HG03460 (cell line): ENCODE measurements at regions not wholly inside any gene's neighbourhood (a gene's known extent, or its start where the extent isn't known, plus 50 kb on each side); places are given as distances from the start of the nearest gene placed in this dataset.

Source experiments
- ATAC-seq: cut with Tn5 transposase; IDR thresholded peaks from one replicate; pipeline ENCODE4 v1.9.1; 2021; ENCODE audit not compliant: unreplicated experiment

DNA sequence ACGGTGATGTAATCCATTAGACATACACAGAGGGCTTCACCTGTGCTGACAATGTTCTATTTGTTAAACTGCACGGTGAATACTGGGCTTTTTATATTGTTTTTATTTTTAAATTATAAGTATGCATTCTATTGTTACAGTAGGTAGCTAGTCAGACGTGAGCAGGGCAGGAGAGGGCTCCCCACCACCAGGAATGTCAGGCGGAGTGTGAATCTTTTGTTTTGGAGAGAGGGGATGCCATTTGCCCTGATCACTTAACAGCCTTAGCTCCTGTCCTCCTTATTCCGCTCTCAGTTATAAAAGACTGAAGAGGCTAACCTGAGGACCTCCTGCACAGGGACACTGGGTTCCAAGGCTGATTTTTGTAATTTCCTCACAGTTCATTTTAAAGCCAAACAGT, 151.6 kb upstream of the TAPT1 start:
- no peak for ATAC-seq

DNA sequence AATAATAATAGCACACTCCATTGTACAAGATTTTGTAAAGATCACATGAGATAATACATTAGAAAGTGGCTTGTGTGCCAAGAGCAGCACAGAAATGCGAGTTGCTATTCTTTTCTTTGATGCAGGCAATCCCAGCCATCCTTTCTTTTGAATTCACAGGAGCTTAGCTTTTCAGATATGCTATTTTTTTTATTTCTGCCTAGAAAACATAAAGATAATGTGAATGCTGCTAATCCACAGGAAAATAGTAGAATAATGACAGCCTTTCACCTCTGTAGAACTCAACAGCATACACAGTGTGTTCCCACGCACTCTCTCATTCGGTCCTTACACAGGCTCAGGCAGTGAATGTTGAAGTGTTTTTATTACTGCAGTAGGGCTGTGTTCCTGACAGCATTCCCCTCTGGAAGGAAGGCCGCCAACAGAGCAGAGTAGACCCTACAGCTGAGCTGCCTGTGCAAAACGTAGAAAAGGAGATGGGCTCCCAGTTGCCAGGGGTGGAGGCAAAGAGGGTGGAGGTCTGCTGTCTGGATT, 138.8 kb upstream of the TAPT1 start:
- ATAC-seq = no peak

DNA sequence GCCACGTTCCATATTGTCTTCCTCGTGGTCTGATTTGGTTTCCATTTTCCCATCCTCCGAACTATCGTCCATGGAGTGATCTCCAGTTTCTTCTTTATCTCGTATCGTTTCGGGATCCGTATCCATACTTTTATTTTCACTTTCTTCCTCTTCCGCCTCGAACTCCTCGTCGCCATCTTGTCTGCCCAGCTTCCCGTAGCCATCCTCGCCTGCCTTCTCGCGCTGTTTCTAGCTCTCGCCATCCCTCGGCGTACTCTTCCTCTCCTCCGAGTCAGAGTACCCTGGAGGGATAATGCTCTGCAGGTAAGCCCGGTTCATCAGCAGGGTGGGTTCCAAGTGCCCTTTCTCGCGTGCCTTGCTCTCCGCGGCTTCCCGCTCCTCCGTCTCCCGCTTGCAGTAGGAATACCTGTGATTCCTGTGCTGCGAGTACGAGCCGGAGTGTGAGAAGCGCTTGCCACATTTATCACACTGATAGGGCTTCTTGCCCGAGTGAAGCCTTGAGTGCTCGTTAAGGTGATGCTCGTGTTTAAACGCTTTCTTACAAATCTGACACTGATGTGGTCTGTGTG, 134.5 kb upstream of the TAPT1 start:
- no peak for ATAC-seq

DNA sequence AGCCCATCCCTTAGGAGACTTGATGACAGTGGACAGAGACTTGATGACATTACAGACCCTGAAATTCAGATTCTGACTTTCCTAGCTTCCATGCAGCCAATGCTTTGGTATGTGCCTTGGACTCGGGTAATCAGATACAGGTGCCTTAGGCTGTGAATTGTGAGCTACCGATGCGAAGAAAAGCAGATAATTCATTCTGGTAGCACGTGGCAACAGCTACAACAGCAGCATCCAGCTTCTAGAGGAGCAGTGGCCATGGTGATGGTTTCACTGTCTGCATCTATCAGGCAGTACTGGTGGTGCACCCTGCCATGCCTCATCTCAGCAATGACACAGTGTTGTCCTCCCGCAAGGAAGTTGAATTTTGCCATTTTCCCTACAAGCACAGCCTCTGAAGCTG, 126.9 kb upstream of the TAPT1 start:
- no peak for ATAC-seq

DNA sequence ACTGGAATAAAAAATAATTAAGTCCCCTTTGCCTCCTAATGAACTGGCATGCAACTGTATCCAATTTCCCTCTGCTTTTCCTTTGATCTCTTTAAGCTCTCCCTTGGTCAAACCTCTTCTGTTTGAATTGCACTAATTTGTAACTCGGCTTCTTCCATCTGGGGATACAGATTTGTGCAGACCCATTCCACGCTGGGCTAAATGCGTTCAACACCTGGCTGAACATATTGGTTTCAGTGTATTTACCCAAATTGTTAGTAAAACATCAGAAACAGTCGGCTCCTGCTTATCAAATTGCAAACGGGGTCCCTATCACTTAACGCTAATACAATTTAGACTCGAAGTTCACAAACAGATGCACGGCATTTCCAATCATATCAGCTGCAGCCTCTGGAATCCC, 124.9 kb upstream of the TAPT1 start:
- ATAC-seq = no peak

DNA sequence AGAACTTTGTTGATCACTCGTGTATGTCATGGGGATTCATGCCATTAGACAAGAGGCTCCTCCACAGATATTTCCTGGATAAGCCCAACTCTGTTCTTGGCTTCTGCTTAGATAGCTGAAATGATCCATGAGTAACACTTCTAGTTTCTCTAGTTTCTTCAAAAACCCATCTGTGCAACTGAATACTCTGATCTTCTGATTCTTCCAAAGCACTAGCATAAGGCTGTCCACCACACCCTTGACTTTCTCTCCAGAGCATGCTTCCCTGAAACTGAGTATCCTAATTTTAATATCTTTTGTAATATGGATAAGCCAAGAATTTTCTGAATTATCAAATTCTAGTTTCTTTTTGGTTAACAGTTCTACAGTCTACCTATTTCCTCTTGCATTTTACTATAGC, 118.6 kb upstream of the TAPT1 start:
- ATAC-seq = no peak

DNA sequence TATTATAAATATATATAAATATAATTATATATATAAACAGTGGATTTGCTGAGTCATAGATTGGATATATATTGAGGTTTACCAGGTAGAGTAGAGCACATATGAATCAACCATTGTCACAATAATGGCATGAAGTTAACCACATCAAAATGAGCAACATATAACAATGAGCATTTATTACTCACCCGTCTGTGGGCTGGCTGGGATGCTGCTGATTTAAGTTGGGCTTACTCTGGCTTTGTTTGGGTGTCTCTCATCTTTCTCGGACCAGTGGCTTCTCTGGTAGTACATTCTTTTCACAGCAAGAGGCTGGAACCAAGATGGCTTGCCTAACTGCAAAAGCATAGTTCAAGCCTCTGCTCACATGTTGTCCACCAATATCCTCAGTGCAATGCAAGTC, 111.7 kb upstream of the TAPT1 start:
- no peak for ATAC-seq

DNA sequence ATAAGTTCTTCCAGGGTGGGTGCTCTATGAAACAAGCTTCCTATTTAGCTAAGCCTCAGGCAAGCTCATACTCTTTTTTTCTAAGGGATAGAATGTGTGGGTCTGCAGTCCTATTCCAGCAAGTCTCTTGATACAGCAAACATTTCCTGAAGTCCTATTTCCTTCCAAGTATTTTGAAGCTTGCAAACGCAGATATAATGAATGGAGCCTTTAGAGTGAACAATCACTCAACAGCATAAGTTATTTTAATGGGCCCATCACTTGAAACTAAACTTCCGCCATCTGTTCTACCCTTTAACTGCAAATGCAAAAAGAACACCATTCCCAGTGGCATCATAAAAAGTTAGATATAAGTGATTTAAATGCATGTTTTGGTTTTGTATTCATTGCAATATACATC, 108.3 kb upstream of the TAPT1 start:
- no peak for ATAC-seq

DNA sequence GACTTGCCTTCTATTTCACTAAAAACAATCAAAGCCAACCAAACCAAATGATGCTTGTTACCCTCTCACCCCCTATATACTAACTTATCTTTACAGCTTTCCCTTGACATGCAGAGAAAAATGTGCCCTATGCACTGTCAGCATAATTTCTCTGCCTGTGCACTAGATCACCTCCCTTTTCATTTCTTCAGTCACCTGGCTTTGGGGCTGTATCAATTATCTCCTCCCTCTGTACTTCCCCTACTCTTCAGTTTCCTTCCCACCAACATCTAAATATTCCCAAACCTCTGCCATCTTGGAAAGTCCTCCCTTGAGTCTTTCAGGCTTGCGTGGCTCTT, 103.5 kb upstream of the TAPT1 start:
- ATAC-seq = no peak

DNA sequence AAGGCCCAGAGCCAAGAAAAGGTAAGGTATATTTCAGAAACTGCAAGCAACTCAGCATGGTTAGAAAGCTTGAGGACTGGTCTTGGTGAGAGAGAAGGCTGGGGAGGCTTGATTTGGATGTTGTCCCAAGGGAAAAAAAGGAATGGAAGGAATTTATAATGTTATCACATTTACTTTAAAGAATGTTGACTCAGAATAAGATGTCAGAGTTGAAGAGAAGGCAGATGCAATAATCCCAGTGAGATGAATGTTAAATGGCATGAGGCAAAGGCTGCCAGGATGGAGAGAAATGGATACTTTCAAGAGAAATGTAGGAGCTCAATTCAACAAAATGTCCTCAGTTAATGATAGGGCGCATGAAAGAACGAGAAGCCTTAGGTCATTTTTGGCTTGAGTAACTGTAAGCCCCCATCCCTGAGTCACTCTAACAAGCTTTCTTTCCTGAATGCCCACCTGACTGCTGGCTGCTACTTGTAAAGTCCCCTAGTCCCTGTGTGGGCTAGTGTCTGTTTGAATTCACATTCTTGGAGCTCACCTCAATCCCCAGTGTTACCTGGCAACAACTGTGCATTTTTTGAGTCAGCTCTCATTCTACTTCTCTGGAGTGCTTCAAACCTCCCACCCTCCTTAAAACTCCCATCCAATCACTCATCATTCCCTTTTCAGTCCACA, 103.0 kb upstream of the TAPT1 start:
- no peak for ATAC-seq

DNA sequence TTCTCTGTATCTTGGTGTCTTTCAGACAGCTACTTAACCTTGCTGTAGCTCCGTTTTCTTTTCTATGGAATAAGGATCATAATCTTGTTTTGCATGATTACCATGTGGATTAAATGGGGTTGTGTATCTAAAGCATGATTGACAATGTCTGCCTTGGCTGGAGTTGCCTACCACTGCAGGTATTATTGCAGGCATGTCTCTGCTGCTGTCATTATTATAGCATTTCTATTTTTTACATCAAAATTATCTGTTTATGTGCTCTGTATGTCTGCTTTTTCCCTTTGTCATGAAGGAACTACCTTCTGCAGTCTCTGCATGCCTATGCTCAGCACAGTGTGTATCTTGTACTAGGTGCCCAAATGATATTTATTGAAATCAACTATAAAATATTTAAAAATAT, 95.9 kb upstream of the TAPT1 start:
- ATAC-seq = no peak

DNA sequence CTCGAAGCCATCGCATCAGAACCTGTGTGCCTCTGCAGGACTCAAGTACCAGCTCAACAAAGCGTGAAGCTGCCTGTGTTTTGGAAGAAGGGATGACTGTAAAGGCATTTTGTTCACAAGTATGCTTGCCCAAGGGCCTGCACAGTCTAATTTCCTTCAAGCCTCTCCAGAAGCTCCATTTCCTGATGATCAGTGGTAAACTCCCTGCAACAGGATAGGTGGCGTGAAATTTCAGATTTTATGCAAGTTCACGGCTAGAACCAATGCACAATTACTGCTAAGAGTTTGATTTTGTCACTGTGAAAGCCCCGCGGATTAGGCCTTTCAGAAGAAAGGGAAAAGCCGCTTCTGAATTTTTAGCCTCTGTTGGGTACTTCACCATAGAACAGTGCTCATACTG, 89.2 kb upstream of the TAPT1 start:
- no peak for ATAC-seq

DNA sequence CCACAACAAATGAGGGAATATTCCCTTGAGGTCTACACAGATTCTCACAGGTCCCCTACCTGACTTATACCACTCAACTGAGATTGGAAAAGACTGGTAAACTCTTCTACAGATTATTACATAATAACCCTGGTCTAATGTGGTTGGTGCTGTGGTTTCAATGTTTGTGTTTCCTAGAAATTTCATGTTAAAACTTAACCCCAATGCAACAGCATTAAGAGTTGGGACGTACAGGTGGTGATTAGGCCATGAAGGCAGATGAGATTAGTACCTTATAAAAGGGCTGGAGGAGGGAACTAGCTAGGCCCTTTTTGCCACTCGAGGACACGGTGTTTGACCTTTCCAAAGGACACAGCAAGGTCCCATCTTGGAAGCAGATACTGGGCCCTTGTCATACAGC, 84.3 kb upstream of the TAPT1 start:
- ATAC-seq = no peak

DNA sequence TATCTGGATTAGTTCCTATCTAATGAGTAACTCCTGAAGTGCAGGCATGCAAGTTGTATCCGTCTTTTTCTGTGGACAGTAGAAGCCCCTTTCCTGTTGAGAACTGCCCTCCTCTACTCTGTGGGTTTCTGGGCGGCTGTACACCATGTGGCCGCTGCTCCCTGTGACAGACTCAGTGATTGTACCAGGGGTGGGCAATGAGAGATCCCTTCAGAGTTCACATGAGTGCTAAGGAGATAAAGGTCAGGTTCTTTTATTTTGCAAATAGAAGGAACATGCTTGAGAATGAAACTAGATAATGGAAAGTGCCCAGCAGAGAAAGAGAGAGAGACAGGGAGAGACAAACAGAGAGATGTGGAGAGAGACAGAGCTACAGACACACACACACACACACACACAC, 76.4 kb upstream of the TAPT1 start:
- no peak for ATAC-seq

DNA sequence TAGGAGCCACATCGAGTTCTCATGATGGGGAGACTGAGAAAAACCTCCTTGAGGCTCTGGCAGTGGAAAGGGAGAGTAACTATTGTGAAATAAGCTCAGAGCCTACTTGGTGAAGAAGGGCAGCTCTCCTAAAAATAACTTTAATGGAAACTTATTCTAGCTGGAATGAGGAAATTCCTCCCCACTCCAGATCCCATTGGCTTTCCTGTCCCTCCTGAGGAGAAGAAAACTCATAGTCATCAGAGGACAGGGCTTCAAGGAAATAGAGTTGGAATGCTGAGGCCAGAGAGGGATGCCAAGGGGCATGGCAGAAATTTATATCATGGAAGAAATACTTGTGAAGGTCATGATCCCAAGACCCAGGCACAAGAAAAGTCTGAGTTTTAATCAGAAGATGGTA, 70.7 kb upstream of the TAPT1 start:
- no peak for ATAC-seq

DNA sequence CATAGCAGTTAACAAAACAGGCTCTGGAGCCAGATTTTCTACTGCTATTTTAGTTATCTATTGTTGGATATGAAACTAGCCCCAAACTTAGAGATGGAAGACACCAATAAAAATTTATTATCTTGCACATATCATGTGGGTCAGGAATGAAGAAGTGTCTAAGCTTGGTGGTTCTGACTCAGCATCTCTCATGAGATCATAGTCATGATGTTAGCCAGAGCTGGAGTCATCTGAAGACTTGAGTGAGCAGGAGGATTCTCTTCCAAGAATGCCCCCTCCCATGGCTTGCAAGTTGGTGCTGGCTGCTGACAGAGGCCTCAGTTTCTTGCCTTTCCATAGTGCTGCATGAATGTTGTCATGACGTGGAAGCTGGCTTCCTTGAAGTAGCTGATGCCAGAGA, 68.2 kb upstream of the TAPT1 start:
- ATAC-seq = no peak

DNA sequence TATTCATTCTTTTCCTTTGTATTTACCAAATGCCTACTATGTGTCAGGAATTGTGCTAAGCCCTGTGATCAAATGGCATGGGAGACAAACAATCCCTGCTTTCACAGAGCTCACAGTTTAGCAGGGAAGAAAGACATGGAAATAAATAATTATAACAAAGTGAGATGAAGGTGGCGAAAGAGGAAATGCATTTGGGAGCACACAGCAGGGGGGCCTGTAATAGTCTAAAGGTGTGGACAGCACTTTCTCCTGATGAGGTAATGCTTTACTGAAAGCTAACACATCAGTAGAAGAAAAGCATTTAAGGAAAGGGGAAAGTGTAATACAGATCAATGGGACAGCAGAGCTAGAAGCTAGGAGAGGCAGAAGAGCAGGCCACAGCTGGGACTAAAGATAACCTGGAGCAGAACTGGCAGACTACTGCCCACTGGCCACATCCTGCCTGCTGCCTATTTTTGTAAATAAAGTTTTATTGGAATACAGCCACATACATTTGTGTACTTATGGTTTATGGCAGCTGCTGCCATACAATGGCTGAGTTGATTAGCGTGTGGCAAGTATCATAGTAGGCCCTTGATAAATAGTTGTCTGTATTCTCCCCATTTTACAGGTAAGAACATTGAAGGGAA, 67.1 kb upstream of the TAPT1 start:
- no peak for ATAC-seq

DNA sequence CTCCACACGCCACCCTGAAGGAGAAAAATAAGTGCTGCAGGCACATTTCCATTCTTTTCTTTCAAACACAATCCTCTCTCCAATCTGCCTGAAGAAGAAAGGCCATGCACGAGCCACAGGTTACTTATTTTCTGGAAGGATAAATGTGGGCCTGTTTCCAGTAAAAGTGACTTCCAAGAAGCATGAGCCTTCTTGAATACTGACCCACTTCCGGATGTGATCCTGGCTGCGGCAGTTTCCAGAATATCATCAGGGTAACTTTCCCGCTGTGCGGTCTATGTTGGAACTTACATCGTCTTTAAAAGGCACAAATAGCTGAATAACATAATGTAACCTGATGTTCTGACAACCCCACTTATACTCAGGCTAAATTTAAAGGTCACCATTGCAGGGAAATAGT, 66.3 kb upstream of the TAPT1 start:
- no peak for ATAC-seq

DNA sequence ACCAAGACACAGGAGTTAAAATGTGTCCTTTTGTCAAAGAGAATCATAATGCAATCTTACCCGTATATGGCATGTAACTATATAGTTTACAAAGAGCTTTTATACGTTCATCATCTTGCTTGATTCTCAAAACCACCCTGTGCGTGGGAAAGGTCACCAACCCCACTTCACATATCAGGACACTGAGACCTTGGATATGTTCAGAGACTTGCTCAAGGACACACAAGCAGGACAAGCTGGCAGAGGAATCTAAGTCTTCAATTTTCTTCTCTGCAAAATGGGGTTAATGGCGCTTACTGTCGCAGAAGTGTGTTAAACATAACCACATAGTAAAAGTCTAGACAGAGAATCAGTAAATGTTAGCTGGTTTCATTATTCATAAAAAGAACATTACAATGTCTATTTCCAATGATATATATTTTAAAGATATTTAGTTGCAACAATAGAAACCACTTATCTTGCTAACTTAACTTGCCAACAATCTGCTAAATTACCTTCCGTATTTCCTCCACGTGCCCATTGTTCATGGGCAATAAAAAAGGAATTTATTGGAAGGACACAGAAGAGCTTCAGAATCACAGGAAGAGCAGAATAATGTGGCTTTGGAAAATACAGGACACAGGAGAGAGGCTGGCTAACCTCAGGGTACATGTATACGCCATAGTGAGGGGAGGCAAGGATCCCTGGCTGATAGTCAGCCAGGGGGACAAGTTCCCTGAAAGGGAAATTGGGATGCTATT, 64.6 kb upstream of the TAPT1 start:
- ATAC-seq = no peak

DNA sequence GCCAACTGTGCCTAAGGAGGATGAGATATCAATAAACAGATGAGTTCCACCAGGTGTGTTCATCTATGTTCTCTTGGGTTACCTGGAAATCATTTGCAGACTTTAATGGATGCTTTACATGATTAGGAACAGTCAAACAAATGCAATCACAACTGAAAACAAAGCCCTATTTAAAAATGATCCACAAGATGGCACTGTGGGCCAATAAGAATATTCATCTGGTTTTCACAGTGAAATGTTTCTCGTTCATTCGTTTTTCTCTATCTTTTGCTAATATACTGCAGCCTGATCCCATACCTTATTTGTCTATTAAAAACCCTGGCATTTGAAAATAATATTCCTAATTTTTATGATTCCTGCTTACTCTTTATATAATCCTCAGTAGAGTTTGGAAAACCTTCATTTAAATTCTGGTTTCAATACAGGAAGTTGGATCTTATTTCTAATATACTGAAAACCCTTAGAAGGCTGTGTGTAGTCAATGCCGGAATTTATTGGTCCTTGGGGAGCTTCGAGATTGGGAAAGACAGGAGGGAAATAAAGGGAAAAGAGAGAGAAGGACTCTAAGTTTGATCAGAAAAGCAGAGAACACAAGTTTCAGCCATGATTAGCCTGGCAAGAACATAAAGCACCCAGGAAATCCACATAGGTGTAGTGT, 63.8 kb upstream of the TAPT1 start:
- no peak for ATAC-seq

DNA sequence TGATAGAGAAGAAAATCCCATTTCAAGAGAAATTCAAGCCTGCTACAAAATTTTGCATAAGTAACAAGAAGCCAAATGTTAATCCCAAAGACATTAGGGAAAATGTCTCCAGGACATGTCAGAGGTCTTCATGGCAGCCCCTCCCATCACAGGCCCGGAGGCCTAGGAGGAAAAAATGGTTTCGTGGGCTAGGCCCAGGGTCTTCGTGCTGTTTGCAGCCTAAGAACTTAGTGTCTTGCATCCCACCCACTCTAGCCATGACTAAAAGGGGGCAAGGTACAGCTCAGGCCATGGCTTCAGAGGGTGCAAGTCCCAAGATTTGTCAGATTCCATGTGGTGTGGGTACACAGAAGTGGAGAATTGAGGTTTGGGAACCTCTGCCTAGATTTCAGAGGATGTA, 57.8 kb upstream of the TAPT1 start:
- no peak for ATAC-seq

DNA sequence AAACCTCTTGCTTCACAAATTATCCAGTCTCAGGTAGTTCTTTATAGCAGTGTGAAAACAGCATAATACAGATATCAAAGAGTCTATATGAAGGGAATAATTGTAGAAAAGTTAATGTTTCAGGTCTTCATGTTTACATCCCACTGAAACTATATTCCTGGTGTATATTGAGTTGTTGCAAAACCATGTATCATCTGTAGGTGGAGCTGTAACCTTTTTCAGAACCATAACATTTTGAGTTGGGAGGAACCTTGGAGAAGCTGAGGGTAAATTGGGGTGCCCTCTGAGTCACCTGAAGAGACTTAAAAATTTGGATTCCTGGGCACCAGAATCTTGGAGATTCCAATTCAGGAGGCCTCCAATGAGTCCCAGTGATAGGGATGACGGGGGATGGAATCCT, 51.9 kb upstream of the TAPT1 start:
- ATAC-seq = no peak
